GM10266 (cell line): ENCODE measurements at regions not wholly inside any gene's neighbourhood (a gene's known extent, or its start where the extent isn't known, plus 50 kb on each side); places are given as distances from the start of the nearest gene placed in this dataset.

Source experiments
- DNase-seq: peaks from one replicate; pipeline ENCODE4 v3.0.0; 2012; ENCODE audit errors: extremely low spot score
- CTCF ChIP-seq: IDR thresholded peaks from 2 replicates; pipeline ENCODE4 v1.5.1; 2012; ENCODE audit warnings: mild to moderate bottlenecking, low read depth; ENCODE audit not compliant: control insufficient read depth, insufficient read depth; ENCODE audit errors: missing control alignments

DNA sequence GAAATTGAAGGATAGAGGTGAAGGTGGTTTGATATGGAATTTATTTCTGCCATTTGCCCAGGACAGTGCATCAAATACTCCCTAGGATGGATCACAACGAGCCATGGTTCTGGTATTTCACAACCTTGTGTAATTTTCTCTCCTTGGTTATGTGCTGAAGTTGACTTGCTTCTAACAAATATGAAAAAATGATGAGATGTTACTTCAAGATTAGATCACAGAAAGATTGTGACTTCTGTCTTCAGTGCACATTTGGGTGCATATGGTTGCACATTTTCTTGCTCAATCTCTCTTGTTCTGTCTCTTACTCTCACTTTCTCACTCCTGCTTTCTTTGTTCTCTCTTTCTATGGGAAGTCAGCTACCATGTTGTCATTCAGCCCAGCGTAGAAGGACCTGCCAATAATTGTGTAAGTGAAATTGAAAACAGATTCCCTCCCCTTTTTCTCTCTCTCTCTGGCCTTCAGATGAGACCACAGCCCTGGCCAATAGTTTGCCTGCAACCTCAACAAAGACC is 104.6 kb upstream of the RMDN2 start:
- no peak for TF ChIP-seq CTCF
- DNase-seq: no peak

DNA sequence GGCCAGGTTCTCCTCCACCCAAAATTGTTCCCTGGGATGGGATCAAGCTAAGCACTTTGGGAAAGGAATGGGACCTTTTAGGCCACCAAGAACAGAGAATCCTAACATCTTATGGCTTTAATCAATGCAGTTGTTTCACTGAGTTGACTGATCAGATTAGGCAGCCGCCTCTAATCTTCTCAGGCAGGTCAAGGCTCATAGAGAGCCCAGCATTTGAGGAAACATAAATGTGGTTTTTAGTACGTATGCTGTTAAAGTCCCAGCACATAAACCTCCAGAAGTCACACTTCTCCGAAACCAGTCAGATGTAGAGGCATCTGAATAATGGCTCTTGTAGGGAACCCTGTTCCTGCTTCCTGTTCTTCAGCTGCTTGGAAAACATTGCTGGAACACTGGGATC is 99.5 kb upstream of the RMDN2 start:
- no peak for DNase-seq
- no peak for TF ChIP-seq CTCF

DNA sequence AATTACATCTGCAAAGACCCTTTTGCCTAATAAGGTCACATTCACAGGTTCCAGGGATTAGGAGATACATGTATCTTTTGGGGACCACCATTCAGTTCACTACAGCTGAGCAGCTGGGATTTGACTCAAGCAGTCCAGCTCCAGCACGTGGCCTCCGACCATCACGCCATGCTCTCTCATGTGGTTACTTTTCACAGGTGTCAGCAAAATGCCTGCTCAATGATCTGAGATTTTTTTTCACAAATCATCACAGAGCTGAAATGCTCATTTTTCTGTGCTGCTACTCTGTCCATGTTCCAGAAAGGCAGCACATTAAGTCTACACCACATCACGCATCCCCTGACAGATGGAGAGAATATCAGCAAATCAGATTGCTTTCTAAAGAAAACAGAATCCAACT is 98.5 kb upstream of the RMDN2 start:
- DNase-seq: no peak

DNA sequence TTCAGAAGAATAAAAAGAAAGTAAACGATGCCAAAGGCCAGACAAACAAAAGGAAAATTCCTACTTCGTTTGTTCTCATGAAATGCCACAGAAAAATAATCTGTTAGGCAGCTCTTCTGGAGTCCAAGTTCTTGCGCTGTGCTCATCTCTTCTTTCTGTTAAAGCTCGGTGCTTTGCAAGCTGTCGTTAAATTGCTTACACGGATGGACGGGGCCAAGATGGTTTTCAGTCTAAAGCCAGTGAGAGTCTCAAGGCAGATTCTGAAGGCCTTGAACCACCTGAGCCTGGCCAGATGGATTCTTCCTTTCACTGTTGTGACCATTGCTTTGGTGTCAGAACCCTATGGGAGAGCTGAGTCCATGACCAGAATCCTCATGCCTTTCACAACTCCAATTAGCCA is 97.6 kb upstream of the RMDN2 start:
- DNase-seq: no peak
- TF ChIP-seq CTCF: no peak

More for the DNA sequence above, 98.5 kb upstream of the RMDN2 start:
- no peak for TF ChIP-seq CTCF

GRCh38 chr2:37827911-37828511 is 97.1 kb upstream of the RMDN2 start:
- no peak for DNase-seq
- TF ChIP-seq CTCF: no peak

DNA sequence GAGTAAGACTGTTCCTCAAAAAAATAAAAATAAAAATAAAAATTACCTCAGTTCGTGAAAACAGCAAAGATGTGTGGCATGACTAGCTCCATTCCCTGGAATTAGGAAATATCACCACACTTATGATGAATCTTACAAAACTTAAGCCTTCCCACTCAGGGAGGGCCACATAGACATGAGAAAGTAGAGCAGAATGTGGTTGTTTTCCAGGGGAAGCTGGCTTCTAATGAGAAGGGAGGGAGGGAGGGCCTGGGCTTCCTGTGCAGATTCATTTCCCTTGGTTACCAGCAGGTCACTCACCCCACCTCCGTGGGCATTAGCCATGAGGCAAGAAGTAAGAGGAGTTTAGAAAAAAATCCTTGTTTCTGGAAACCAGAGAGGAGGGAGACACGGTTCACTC is 95.9 kb upstream of the RMDN2 start:
- DNase-seq: no peak
- TF ChIP-seq CTCF: no peak

DNA sequence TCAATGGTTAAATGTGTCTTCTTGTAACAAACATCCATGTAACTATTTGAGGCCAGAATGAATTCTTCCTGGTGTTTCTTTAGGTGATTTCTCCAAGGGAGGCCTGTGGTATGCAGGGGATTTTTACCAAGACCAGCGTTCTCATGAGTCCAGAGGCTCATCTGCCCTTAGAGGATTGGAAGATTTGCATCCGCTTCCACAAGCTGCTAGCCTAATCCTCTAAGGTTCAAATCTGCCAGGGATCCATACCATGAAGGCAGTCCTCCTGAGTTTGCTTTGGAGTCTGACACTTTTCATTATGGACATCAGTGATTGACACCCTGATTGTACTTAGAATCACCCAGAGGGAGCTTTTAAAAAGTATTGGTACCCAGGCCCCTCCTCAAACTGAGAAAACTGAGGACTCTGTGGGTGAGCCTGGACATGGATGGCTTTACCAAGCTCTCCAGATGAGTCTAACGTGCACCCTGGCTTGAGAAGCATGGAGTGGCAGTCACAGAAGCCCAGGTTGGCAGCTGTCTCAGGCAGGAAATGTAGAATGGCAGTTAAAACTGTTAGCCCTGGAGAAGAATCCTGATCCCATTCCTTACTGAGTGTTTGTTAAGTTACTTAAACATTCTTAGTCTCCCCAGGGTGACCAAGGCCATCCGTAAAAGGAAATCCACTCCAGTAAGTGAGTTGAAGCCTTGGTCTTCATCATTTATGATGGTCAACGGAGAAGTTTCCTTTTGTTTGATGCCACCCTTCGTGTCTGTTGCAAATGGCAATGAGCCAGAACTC is 95.3 kb upstream of the RMDN2 start:
- TF ChIP-seq CTCF: no peak

More for the DNA sequence above, 95.3 kb upstream of the RMDN2 start:
- no peak for DNase-seq
